Keratinocyte (primary cell): ENCODE measurements at regions not wholly inside any gene's neighbourhood (a gene's known extent, or its start where the extent isn't known, plus 50 kb on each side); places are given as distances from the start of the nearest gene placed in this dataset.

Experiments used
- DNase-seq: peaks from one replicate; pipeline ENCODE4 v3.0.0-alpha.2; 2011; ENCODE audit warnings: low read depth, missing footprints, low spot score
- FAIRE-seq: peaks from 2 replicates; lab custom pipeline; 2011; peaks lifted over from hg19 to GRCh38; lab: Jason Lieb, UNC
- H2AFZ ChIP-seq: 2 replicates; pipeline ENCODE4 v1.6.0; 2012; ENCODE audit warnings: low read length, control low read depth, inconsistent platforms; ENCODE audit not compliant: control insufficient read depth
- H3K27ac ChIP-seq: 2 replicates; pipeline ENCODE4 v1.5.1; 2011; ENCODE audit warnings: low read length; ENCODE audit not compliant: control insufficient read depth, insufficient read depth
- H3K27me3 ChIP-seq: 3 replicates; pipeline ENCODE4 v1.6.0; 2011; ENCODE audit warnings: low read length; ENCODE audit not compliant: control insufficient read depth, insufficient read depth; ENCODE audit errors: extremely low read depth
- H3K36me3 ChIP-seq, 2 experiments: 2 replicates in 1 of 2; 3 replicates in 1 of 2; pipeline ENCODE4 v1.5.1; 2011; ENCODE audit warnings: low read length in 2 of 2, mild to moderate bottlenecking in 1 of 2; ENCODE audit not compliant: control insufficient read depth in 2 of 2, insufficient read depth in 2 of 2; ENCODE audit errors: extremely low read depth in 1 of 2
- H3K4me1 ChIP-seq: 3 replicates; pipeline ENCODE4 v1.5.1; 2011; ENCODE audit warnings: low read length; ENCODE audit not compliant: control insufficient read depth, insufficient read depth; ENCODE audit errors: extremely low read depth
- H3K4me2 ChIP-seq: 3 replicates; pipeline ENCODE4 v1.6.0; 2011; ENCODE audit warnings: low read depth, low read length; ENCODE audit not compliant: control insufficient read depth, insufficient read depth; ENCODE audit errors: extremely low read depth
- H3K4me3 ChIP-seq, 3 experiments: fragments of 200-600 bp in 1 of 3; sonication (generic) in 1 of 3; 2 replicates in 2 of 3; 3 replicates in 1 of 3; pipeline ENCODE4 v1.5.1; 2011 to 2016; ENCODE audit warnings: low read length in 3 of 3, mild to moderate bottlenecking in 3 of 3, control low read depth in 2 of 3, inconsistent platforms in 1 of 3, low read depth in 1 of 3, mixed read lengths in 1 of 3, mixed run types in 1 of 3, moderate library complexity in 1 of 3; ENCODE audit not compliant: control insufficient read depth in 2 of 3, insufficient read depth in 2 of 3; ENCODE audit errors: extremely low read depth in 1 of 3
- H3K79me2 ChIP-seq: 2 replicates; pipeline ENCODE4 v1.6.0; 2012; ENCODE audit warnings: low read length; ENCODE audit not compliant: control insufficient read depth, insufficient read depth
- H3K9ac ChIP-seq: 3 replicates; pipeline ENCODE4 v1.6.0; 2011; ENCODE audit warnings: low read length; ENCODE audit not compliant: control insufficient read depth, insufficient read depth; ENCODE audit errors: extremely low read depth
- H3K9me1 ChIP-seq: 3 replicates; pipeline ENCODE4 v1.6.0; 2011; ENCODE audit warnings: low read length; ENCODE audit not compliant: control insufficient read depth, insufficient read depth; ENCODE audit errors: extremely low read depth
- H3K9me3 ChIP-seq: 2 replicates; pipeline ENCODE4 v1.5.1; 2012; ENCODE audit warnings: low read depth, low read length; ENCODE audit not compliant: control insufficient read depth
- H4K20me1 ChIP-seq: 3 replicates; pipeline ENCODE4 v1.6.0; 2011; ENCODE audit warnings: low read length; ENCODE audit not compliant: control insufficient read depth, insufficient read depth; ENCODE audit errors: extremely low read depth
- CTCF ChIP-seq, 3 experiments: IDR thresholded peaks in 1 of 3; conservative IDR thresholded peaks in 1 of 3; optimal IDR thresholded peaks in 1 of 3; 2 replicates in 2 of 3; 3 replicates in 1 of 3; pipeline versions ENCODE3 to v1.5.1; 2011; ENCODE audit warnings: low read length in 3 of 3, mild to moderate bottlenecking in 3 of 3, moderate library complexity in 2 of 3, control low read depth in 1 of 3, inconsistent platforms in 1 of 3; ENCODE audit not compliant: insufficient read depth in 2 of 3; ENCODE audit errors: extremely low read depth in 1 of 3
- EZH2 ChIP-seq: IDR thresholded peaks from one replicate; pipeline ENCODE4 v1.6.1; 2012; ENCODE audit warnings: inconsistent platforms, mild to moderate bottlenecking, low read length, moderate library complexity
- dilution Hi-C: fragments of 300-500 bp; cut with MboI; formaldehyde crosslinking; loops from one replicate; pipeline ENCODE4 v1.7.0; 2020; ENCODE audit warnings: low sequenced_read_pairs; ENCODE audit not compliant: extremely low pct_ligation_motif_present

- Histone ChIP-seq H3K79me2 (no peaks in the 10 kb centered on the region), H3K27ac (no peak overlapping the region), H3K9ac (no peak overlapping the region), H3K4me1 (peaks cover 21% of the 10 kb centered on the region), H3K4me2 (no peak overlapping the region), H3K36me3 (no peaks in the 10 kb centered on the region), H3K4me3 (no peak overlapping the region), H3K27me3 (no peaks in the 10 kb centered on the region), H3K9me3 (no peaks in the 10 kb centered on the region), H2AFZ (no peak overlapping the region), H3K9me1 (no peaks in the 10 kb centered on the region), H4K20me1 (no peaks in the 10 kb centered on the region)
- DNase-seq (no peak), FAIRE-seq (no peak)
- no peak for TF ChIP-seq EZH2
- no peak for TF ChIP-seq CTCF (optimal IDR thresholded peaks at IDR 0.05 in 1 of 3, IDR thresholded peaks at IDR 0.05 in 1 of 3, conservative IDR thresholded peaks at IDR 0.05 in 1 of 3; ENCODE audit: extremely low read depth in 1 of 3, insufficient read depth in 2 of 3, low read length in 3 of 3)
- dilution Hi-C loops = no loop called here
Observed at GRCh38 chr12:75670216-75670615, 158.8 kb upstream of the KRR1 start.

DNA sequence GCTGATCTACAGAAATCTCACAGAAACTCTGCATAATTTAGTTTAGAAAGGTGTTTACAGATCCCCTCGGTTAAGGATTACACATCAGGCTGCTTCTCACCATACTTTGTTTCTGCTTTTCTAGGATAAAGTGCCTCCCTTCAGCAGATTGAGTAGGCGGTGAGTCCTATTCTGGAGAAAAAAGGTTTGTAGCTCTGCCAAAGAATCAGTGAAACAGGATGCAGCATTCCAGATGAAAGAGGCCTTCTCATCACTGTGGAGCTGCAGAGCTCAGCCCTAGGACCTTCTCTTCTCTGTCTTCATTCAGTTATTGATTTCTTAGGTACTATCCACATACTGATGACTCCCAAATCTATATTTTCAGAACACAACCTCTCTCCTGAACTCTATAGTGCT lies 155.5 kb upstream of the KRR1 start:
- Histone ChIP-seq H3K36me3 (no peaks in the 10 kb centered on the region), H3K27ac (no peak overlapping the region), H3K9me1 (no peaks in the 10 kb centered on the region), H3K27me3 (no peaks in the 10 kb centered on the region), H4K20me1 (no peaks in the 10 kb centered on the region), H3K9me3 (no peaks in the 10 kb centered on the region), H3K4me3 (no peak overlapping the region), H3K79me2 (no peaks in the 10 kb centered on the region), H3K9ac (no peak overlapping the region), H3K4me2 (no peak overlapping the region), H2AFZ (peak overlapping the region; percentile 49), H3K4me1 (peaks cover 19% of the 10 kb centered on the region)
- TF ChIP-seq EZH2 (no peak), CTCF (optimal IDR thresholded peaks at IDR 0.05 in 1 of 3, IDR thresholded peaks at IDR 0.05 in 1 of 3, conservative IDR thresholded peaks at IDR 0.05 in 1 of 3; ENCODE audit: extremely low read depth in 1 of 3, insufficient read depth in 2 of 3, low read length in 3 of 3) (no peak)
- FAIRE-seq (peak; percentile 44), DNase-seq (no peak)
- dilution Hi-C loops = no loop called here
